GM18502 (cell line): ENCODE measurements at regions not wholly inside any gene's neighbourhood (a gene's known extent, or its start where the extent isn't known, plus 50 kb on each side); places are given as distances from the start of the nearest gene placed in this dataset.

Experiments
- ATAC-seq: cut with Tn5 transposase; IDR thresholded peaks from one replicate; pipeline ENCODE4 v1.9.1; 2021; ENCODE audit warnings: mild to moderate bottlenecking; ENCODE audit not compliant: unreplicated experiment, poor library complexity

DNA sequence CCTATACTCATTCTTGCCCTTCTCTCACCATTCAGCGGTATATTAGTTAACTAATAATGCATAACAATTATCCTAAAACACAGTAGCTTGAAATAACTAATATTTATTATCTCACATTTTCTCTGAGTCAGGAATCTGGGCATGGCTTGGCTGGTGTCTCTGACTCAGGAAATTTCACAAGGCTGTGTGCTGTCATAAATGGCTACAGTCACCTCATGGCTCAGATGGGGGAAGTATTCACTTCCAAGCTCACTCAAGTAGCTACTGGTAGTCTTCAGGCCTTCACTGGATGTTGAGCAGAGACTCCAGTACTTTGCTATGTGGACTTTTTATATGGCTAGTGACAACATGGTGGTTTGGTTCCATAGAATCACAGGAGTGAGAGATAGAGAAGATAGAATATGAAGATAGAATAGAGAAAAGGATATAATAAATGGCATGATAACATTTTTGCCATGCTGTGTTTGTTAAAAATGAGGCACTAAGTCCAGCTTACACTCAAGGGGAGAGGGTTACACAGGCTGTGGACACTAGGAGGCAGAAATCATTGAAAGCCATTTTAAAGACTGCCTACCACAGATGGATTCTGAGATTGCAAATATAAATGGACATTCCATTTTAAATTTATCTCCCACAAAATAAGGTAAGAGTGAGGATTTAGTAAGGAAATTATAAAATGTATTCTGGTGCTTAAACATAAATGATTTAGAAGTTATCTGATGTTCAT is 997.8 kb upstream of the CHORDC1 start:
- ATAC-seq = no peak

DNA sequence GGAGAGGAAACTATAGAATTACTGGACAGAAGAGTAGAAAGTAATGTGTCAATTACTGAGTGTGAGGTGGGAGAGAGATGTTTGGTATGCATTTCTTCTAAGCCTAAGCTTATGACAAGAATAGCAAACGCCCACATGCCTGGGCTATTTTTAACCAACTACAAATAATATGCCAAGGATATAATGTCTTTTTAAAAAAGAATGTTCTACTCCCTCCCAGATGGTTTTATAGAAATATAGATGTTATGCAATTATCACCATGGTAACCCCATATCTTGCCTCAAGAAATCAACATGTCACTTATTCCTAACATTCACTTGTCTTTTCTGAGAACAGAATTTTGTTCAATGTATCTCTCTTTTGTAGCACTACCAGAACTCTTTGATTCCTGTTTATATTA is 996.7 kb upstream of the CHORDC1 start:
- no peak for ATAC-seq

DNA sequence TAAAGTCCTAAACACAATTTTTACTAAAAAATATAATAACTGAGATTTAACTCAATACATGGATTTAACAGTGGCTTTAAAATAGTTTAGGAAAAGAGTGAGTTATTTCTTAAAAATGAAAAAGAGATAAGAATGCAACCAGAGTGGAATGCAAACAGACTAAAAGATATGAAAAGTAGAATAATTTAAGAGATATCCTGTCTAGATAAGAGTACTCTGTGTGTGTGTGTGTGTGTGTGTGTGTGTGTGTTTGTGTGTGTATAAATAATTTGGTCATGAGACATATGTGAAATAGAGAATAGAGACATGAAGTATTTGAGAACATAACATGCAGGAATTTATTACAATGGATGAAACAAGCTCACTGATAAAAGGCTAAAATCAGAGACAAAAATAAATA is 986.9 kb upstream of the CHORDC1 start:
- ATAC-seq = no peak

DNA sequence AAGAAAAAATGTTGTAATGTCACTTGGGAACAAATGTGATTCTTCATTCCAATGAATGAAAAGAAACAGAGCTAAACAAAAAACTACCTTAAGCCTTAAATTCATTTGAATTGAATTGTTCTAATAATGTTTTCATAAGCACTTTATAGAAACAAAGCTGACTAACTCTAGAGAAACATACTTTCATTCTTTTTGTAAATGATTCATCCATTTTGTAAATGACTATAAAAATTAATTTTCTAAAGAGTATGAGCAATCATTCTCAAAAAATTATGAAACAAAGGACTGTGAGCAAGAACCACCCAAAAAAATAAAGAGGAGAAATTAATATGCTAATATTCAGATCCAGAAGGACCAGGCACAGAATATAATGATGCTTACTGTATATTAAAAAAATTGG is 986.5 kb upstream of the CHORDC1 start:
- ATAC-seq = no peak

DNA sequence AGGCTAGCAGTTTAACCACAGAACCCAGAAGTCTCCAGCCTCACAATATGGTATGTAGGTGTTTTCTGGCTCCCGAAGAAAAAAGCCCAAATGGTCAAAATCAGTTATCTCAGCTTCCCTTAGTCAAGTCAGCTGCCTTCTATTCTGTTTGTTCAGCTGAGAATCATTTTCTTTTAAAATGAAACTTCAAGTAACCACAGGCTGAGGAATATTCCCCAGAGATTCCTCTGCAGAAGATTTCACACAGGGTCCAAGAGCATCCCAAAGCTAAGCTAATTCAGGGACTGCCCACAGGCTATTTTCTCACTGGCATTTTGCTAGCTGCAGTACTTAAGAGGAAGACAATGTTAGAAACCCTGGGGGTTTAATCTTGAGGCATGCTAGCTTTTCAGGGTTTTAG is 977.0 kb upstream of the CHORDC1 start:
- no peak for ATAC-seq

DNA sequence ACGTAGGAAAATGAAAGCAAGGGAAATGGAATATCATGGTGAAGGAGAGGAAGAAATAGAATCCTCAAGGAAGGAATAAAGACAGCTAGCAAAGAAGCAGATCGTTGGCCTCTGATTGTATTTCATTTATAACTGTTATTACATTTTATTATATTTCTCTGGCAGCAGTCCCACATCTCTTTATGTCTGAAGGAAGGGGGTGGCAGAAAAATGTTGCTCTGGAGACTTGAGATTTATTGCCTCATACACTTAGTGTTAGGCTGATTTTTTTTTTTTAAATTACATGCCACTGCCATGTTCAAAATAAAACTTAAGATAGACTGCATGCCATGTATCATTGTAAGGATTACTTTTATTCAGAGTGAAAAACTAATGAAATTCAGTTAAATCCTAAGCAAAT is 971.7 kb upstream of the CHORDC1 start:
- no peak for ATAC-seq

DNA sequence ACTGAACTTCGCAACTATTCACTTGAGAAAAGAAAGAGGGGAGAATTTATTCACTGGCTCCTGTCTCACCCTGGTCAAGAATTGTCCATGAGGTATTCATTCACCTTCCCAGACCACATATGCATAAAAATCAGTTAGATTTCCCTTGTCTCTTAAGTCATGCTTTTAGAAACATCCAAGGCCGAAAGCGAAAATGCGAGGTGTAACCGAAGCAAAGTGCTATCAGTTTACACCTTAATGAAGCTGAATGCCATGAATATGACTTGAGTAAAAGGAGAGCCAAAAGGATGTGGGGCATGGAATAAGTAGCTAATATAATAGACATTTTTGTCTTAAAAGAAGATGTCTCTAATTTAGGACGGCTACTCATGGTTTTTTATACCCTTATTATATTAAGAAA is 965.6 kb upstream of the CHORDC1 start:
- ATAC-seq = no peak

DNA sequence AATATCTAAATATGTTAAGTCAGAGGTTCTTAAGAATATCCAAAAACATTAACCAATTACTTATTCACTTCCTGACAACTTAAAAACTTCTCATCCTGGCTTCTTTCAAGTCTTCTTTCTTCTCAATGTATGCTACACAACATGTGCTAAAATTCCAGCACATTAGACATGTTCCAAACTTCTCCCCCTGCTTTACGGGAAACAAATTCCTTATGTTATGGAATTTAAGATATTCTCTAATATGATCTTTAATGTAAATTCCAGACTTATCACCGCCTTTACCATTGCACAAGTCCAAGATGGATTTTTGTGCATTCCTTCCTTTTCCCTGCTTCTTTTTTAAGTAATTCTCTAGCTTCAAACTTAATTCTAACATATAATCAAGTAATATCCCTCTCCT is 964.5 kb upstream of the CHORDC1 start:
- ATAC-seq = no peak

DNA sequence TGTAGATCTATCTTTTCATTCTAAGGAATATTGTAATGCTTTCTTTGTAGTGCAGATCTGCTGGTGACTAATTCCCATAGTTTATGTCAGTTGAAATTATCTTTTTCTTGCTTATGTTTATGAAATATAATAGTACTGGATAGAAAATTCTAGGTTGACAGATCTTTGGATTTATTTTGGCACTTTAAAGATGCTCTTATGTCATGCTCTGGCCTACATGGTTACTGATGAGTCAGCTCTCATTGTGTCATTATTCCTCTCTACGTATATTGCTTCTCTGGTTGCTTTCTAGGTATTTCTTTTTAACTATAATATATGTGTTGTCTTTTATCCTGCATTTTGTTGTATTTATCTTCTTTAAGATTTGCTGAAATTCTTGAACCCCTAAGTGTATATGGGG is 955.5 kb upstream of the CHORDC1 start:
- ATAC-seq = no peak

DNA sequence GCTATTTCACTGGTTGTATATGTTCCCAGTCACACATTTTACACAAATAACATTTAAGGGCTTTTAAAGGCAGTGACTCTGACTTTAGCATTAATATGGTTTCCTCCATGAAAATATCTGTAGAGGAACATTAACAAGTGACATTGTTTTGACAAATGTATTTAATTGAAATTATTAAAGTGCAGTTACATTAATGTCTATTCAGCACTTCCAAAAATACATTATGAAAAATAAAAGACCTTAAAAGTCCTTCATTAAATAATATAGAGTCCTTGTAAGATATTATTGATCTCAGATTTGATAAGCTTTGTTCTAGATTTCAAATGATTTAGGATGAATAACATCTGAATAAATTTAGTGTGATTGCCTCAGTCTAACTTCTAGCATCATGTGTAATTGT is 951.9 kb upstream of the CHORDC1 start:
- ATAC-seq = no peak

DNA sequence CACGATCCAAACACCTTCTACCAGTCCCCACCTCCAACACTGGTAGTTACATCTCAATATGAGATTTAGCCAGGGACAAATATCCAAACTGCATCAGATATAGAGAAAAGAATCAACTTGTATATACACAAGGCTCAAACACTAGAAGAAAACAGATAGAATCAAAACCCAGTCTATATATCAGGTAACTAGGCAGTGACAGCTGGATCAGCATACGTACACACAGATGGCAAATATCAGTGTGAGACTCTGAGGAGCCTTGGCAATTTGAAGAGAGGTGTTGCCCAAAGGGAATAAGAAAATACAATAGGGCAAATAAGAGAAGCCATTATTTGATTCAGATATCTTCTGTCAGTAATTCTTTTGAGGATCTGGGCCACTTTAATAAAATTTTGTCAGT is 951.3 kb upstream of the CHORDC1 start:
- no peak for ATAC-seq

DNA sequence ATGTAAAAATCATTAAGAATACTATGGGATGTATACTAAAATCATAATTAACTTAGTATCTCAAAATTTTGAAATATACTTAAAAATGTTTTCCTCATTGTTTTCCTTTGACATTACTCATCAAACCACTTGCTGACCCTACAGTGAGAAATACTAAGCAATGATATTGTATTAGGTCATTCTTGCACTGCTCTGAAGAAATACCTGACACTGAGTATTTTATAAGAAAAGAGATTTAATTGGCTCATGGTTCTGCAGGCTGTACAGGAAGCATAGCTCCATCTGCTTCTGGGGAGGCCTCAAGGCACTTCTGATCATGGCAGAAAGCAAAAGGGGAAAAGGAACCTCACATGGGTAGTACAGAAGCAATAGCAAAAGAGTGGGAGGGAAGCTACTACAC is 950.9 kb upstream of the CHORDC1 start:
- ATAC-seq = no peak

DNA sequence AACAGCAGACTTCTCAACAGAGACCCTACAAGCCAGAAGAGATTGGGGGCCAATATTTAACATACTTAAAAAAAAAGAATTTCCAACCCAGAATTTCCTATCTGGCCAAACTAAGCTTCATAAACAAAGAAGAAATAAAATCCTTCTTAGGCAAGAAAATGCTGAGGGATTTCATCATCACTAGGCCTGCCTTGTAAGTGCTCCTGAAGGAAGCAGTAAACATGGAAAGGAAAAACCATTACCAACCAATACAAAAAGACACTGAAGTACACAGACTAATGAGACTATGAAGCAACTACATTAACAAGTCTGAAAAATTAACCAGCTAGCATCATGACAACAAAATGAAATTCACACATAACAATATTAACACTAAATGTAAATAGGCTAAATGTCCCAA is 947.9 kb upstream of the CHORDC1 start:
- ATAC-seq = no peak

DNA sequence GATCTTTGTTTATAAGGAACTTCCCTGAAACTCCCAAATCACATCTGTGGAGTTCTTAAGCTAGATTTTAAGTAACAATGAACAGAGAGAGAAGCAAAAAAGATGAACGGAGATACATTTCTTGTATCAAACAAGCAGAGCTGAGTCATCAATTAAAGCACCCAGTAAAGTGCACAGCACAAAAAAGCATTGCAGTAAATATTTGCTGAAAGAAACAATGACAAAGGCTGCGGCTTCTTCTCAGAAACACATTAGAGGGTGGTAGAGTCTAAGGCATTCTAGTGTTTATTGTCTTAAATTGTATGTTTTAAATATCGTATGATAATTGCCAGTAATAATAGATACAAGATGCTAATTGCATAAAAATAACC is 941.6 kb upstream of the CHORDC1 start:
- ATAC-seq = no peak

DNA sequence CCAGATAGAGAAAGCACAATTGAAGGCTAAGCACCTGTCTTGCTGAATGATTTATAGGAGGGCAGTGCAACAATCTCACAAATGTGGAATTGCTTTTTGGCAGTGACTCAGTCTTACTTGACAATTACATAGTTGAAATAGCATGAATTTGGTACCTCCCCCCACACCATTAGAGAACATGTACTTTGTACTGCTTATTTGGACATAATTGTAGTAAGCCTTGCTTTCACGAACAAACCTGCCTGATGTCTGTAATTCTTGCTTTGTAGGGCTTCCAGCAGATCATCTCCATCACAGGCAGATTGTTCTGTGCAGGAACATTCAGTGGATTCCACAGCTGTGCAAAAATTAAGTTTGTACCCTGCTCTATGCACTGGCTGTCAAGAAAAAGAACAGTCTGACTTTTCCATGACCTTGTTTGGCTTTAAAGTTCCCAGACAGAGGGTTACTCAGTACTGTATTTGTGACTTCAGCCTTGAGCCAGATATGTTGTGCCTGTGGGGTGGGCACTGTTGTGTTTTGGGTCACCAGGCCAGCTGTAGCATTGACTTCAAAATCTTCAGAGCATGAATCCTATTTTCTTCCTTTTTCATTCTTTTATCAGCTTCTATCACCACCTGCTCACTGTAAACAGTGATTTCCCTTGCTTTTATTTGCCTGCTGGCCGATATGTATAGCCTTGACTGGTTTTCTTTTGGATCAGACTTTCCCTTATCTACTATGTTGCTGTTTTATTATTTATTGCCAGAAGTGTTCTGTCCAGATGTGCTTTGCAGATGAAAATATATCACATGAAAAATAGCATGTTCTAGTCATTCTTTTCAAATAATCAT is 941.0 kb upstream of the CHORDC1 start:
- ATAC-seq = no peak

DNA sequence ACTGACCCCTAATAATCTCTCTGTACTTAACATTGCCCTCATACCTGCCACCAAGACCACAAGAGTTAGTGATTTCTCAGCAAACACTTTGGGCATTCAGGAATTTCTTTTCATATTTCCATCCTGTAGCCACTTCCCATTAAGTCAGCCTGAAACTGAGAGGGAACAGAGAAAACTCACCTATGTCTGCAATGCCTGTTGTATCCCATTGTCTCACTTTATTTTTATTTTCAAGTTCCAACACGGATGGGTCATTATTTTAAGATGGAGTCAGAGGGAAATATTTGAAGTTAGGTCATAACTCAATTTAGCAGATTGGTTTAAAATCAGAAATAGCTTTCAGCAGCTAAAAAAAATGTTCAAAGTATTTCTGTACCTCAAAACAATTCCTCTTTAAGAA is 937.8 kb upstream of the CHORDC1 start:
- no peak for ATAC-seq

DNA sequence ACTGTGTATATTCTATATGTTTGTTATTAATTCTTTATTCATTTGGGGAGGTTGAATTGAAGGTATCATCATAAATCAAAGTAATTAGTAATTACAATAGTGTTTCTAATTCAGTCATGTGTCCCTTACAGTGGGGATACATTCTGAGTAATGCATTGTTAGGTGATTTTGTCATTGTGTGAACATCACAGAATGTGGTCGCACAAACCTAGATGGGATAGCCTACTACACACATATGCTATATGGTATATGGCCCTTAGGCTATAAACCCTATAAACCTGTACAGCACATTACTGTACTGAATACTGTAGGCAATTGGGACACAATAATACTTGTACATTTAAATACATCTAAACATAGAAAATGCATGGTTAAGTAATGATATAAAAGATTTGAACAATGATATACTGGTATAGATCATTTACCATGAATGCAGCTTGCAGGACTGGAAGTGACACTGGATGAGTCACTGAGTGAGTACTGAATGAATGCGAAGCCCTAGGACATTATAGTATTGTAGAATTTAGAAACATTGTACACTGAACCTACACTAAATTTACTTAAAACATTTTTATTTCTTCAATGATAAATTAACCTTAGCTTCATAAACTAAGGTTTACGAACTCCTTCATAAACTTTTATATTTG is 936.2 kb upstream of the CHORDC1 start:
- no peak for ATAC-seq

DNA sequence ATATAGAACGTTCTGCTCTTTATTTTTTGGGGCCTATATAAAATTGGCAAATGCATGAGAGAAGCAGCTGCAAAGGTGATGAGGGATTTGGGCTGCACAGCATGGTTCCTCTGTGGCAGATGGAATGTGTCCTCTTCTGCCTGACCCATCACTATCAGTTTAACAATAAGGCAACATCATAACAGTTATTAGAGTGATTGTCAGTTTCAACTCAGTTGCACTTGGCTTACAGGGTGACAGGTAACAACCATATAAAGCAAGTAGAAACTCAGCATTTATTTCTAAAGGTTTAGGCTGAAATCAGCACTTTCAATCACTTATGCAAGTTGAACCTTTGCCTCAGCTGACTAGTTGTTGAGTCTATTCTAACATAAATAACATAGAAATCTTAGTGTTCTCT is 935.4 kb upstream of the CHORDC1 start:
- ATAC-seq = no peak

DNA sequence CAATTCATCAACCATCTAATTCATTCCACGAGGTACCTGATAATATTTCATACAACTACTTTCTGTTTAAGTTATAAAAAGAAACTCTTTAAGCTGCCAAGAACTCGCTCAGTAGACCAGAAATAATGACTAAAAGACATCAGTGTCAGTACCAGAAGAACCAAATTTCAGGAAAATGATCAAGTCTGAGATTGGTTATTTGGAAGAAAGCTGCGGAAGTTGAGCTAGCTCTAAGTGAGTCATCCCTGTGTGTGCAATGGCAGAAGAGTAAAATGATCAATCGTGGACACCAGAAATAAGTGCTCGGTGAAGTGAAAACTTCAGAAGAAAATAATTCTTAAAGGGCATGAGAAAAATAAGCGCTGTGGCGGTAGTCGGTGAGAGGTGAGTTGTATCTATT is 933.2 kb upstream of the CHORDC1 start:
- no peak for ATAC-seq

DNA sequence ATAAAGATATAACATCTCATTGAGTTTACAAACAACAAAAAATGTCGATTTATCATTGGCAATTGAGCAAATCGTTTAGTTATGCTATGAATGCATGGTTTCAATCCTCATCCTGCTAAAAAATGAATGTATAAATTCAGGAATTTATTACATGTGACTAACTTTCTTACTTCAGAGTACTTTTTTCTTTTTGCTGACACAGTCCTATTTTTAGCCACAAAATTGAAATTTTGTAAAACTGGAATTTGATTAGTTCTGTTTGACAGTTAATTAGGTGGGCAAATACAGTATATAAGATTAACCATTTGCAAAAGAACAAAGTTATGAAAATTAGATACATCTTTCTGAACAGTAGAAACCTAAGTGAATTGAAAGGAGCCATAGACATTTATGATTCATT is 925.0 kb upstream of the CHORDC1 start:
- ATAC-seq = no peak

DNA sequence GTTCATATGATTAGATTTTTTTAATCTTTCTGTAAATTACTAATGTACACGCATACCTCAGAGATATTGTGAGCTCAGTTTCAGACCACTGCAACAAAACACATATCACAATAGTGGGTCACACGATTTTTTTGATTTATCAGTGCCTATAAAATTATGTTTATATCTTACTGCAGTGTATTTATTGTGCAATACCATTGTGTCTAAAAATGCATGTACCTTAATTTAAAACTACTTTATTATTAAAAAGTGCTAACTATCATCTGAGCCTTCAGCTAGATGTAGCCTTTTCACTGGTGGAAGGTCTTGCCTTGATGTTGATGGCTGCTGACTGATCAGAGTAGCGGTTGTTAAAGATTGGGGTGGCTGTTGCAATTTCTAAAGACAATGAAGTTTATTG is 918.8 kb upstream of the CHORDC1 start:
- no peak for ATAC-seq

DNA sequence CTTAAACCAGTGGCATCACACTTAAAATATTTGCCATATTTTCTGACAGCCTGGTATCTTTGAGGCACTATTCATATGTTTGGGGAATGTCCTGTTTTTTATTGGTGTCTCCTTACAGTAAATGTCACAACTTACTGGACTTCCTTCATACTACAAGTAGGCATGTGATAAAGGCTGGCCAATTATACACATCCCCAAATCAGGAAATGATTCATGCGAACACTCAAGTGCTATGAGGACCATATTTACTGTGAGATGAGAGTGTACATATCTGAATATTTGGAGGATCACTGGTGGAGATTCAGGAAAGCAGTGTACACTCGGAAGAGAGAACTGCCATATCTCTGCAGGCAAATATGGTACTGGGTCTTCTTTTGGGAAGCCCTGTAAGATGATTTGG is 913.8 kb upstream of the CHORDC1 start:
- no peak for ATAC-seq
